ENCODE measurements at regions not wholly inside any gene's neighbourhood (a gene's known extent, or its start where the extent isn't known, plus 50 kb on each side); places are given as distances from the start of the nearest gene placed in this dataset.
"Not testable (repeated sequence)": the region's sequence is repeated elsewhere in the genome, so short reads cannot be mapped to it uniquely, and the experiment has no call there.

- Histone ChIP-seq H3K36me3 (ENCODE audit: control insufficient read depth, insufficient read depth, low read length) (no peaks in the 10 kb centered on the region), H2AFZ (no peak overlapping the region), H3K27ac (no peak overlapping the region), H3K4me1 (peaks cover 2% of the 10 kb centered on the region), H3K79me2 (no peaks in the 10 kb centered on the region), H3K9ac (no peak overlapping the region), H3K27me3 (ENCODE audit: control insufficient read depth, insufficient read depth, low read length) (no peaks in the 10 kb centered on the region), H3K9me3 (ENCODE audit: control insufficient read depth, low read length) (no peaks in the 10 kb centered on the region), H3K4me3 (ENCODE audit: low read depth, low read length) (no peak overlapping the region), H3K4me2 (ENCODE audit: low read length) (no peak overlapping the region)
- TF ChIP-seq, protein P1, sequence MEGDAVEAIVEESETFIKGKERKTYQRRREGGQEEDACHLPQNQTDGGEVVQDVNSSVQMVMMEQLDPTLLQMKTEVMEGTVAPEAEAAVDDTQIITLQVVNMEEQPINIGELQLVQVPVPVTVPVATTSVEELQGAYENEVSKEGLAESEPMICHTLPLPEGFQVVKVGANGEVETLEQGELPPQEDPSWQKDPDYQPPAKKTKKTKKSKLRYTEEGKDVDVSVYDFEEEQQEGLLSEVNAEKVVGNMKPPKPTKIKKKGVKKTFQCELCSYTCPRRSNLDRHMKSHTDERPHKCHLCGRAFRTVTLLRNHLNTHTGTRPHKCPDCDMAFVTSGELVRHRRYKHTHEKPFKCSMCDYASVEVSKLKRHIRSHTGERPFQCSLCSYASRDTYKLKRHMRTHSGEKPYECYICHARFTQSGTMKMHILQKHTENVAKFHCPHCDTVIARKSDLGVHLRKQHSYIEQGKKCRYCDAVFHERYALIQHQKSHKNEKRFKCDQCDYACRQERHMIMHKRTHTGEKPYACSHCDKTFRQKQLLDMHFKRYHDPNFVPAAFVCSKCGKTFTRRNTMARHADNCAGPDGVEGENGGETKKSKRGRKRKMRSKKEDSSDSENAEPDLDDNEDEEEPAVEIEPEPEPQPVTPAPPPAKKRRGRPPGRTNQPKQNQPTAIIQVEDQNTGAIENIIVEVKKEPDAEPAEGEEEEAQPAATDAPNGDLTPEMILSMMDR (IDR thresholded peaks at IDR 0.05): no peak
These were observed 249.2 kb upstream of the BTG1 start for GRCh38 chr12:92394895-92395294.

- TF ChIP-seq, protein P1 (IDR thresholded peaks at IDR 0.05): no peak
- Histone ChIP-seq H3K9ac (no peak overlapping the region), H3K36me3 (ENCODE audit: control insufficient read depth, insufficient read depth, low read length) (no peaks in the 10 kb centered on the region), H3K4me2 (ENCODE audit: low read length) (no peak overlapping the region), H3K4me1 (peaks cover 2% of the 10 kb centered on the region), H3K9me3 (ENCODE audit: control insufficient read depth, low read length) (no peaks in the 10 kb centered on the region), H2AFZ (no peak overlapping the region), H3K27me3 (ENCODE audit: control insufficient read depth, insufficient read depth, low read length) (no peaks in the 10 kb centered on the region), H3K27ac (no peak overlapping the region), H3K4me3 (ENCODE audit: low read depth, low read length) (no peak overlapping the region), H3K79me2 (no peaks in the 10 kb centered on the region)
These were observed 247.9 kb upstream of the BTG1 start for GRCh38 chr12:92393504-92393903.

DNA sequence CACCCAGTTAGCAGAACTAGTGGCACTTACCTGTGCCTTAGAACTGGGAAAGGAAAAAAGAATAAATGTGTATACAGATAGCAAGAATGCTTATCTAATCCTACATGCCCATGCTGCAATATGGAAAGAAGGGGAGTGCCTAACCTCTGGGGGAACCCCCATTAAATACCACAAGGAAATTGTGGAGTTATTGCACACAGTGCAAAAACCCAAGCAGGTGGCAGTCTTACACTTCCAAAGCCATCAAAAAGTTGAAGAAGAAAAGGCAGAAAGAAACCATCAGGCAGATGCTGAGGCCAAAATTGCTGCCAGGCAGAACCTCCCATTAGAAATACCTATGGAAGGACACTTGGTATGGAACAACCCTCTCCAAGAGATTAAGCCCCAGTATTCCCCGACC is 246.1 kb upstream of the BTG1 start:
- H3K4me1 ChIP-seq; H3K27me3 ChIP-seq (ENCODE audit: control insufficient read depth, insufficient read depth, low read length); H2AFZ ChIP-seq; H3K9me3 ChIP-seq (ENCODE audit: control insufficient read depth, low read length); H3K27ac ChIP-seq; H3K36me3 ChIP-seq (ENCODE audit: control insufficient read depth, insufficient read depth, low read length); H3K4me3 ChIP-seq (ENCODE audit: low read depth, low read length); H3K4me2 ChIP-seq (ENCODE audit: low read length); H3K9ac ChIP-seq; H3K79me2 ChIP-seq: not testable (repeated sequence)

DNA sequence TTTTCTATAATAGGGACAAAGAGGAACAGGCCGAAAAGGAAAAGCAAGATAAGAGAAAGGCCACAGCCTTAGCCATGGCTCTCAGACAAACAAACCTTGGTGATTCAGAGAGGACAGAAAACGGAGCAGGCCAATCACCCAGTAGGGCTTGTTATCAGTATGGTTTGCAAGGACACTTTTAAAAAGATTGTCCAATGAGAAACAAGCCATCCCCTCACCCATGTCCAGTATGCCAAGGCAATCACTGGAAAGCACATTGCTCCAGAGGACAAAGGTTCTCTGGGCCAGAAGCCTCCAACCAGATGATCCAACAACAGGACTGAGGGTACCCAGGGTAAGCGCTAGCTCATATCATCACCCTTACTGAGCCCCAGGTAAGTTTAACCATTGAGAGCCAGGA is 243.8 kb upstream of the BTG1 start:
- no peak overlapping the region for H3K4me2 ChIP-seq (ENCODE audit: low read length)
- no peak overlapping the region for H3K4me3 ChIP-seq (ENCODE audit: low read depth, low read length)
- no peaks in the 10 kb centered on the region for H3K4me1 ChIP-seq
- H3K36me3 ChIP-seq (ENCODE audit: control insufficient read depth, insufficient read depth, low read length): no peaks in the 10 kb centered on the region
- H3K9me3 ChIP-seq (ENCODE audit: control insufficient read depth, low read length): no peaks in the 10 kb centered on the region
- no peaks in the 10 kb centered on the region for H3K79me2 ChIP-seq
- H3K27ac ChIP-seq: no peak overlapping the region
- TF ChIP-seq, protein P1 (IDR thresholded peaks at IDR 0.05): no peak
- no peak overlapping the region for H2AFZ ChIP-seq
- no peaks in the 10 kb centered on the region for H3K27me3 ChIP-seq (ENCODE audit: control insufficient read depth, insufficient read depth, low read length)
- H3K9ac ChIP-seq: no peak overlapping the region

DNA sequence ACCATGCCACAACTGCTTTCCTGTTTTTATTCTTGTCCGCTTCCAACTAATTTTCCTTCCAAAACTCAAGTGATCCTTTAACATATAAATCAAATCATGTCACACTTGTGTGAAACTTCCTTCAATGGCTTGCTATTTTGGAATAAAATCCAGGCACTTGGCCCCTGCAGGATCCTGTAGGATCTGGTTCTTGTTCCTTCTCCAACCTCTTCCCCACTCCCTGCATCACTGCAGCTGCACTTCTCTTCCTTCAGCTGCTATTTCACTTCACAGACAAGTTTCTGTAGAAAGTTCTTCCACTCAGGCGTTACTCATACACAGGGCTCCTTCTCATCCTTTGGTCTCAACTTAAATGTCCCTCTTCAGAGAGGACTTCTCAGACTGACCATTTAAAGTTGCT is 239.7 kb upstream of the BTG1 start:
- Histone ChIP-seq H3K27me3 (ENCODE audit: control insufficient read depth, insufficient read depth, low read length) (no peaks in the 10 kb centered on the region), H3K79me2 (no peaks in the 10 kb centered on the region), H3K27ac (no peak overlapping the region), H3K9me3 (ENCODE audit: control insufficient read depth, low read length) (no peaks in the 10 kb centered on the region), H3K36me3 (ENCODE audit: control insufficient read depth, insufficient read depth, low read length) (no peaks in the 10 kb centered on the region), H3K9ac (no peak overlapping the region), H3K4me2 (ENCODE audit: low read length) (no peak overlapping the region), H3K4me1 (no peaks in the 10 kb centered on the region), H3K4me3 (ENCODE audit: low read depth, low read length) (no peak overlapping the region), H2AFZ (no peak overlapping the region)
- TF ChIP-seq, protein P1 (IDR thresholded peaks at IDR 0.05): no peak
